ENCODE measurements at regions not wholly inside any gene's neighbourhood (a gene's known extent, or its start where the extent isn't known, plus 50 kb on each side); places are given as distances from the start of the nearest gene placed in this dataset.

DNA sequence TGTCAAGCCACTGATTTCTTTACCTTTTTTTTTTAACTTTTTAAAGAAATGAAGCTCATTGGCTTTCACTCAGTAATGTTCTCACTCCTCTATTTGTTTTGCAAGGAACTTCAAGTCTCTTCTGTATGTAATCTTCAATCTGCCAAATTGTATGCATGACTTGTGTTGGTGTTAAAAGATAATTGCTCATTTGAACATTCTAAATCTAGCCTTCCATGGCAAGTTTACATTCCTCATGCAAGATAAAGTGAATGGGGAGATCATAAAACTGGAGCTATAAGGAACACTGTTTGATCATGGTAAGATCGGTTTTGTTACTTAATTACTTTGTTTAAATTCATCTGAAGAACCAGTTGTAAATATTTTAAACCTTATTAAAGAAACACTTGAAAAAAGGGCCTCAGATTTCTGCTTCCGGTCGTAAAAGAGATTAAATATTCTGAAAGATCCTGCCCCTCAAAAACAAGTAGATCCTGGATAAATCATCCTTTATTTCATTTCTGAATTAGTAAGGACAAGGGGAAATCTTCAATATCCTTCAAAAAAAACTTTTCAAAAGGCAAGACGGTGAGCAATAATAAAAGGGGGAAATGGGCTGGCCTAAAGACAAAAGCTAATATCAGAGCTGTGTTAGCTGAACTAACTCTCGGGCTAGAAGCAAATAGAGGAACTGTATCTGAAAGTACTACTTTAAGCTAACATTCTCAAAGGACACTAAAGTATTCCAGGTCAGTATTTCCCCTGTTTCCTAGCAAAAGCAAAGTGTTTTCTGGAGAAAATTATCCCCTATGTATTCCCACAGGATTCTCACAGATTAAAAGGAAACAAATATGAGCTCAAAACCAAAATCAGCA, 107.0 kb upstream of the ATP11B start:
- H3K9me3 Mint-ChIP-seq: no peaks in the 10 kb centered on the region
- DNase-seq: no peak
- H3K36me3 Mint-ChIP-seq: no peaks in the 10 kb centered on the region
- H3K4me3 Mint-ChIP-seq: no peak overlapping the region
- peaks cover 10% of the 10 kb centered on the region for H3K4me1 Mint-ChIP-seq
- peaks cover 27% of the 10 kb centered on the region for H3K27me3 Mint-ChIP-seq
- no peak overlapping the region for H3K27ac Mint-ChIP-seq

DNA sequence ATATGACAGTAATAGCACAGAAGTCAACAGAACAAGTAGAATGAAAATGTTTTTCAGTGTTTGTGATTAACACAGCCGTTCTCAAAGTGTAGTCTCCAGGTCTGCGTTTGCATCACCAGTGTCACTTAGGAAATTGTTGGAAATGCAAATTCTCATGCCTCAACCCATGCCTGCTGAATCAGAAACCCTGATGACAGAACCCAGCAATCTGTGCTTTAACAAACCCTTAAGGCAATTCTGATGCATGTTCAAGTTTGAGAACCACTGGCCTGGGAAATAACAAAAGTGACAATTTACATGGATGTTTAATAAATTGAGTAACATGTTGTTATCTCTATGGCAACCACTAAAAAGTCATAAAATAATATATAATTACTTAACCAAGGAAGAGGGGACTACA, 103.1 kb upstream of the ATP11B start:
- Mint-ChIP-seq H3K27ac (no peak overlapping the region), H3K27me3 (peaks cover 24% of the 10 kb centered on the region), H3K4me1 (no peaks in the 10 kb centered on the region), H3K36me3 (no peaks in the 10 kb centered on the region), H3K4me3 (no peak overlapping the region), H3K9me3 (no peaks in the 10 kb centered on the region)
- DNase-seq: no peak

DNA sequence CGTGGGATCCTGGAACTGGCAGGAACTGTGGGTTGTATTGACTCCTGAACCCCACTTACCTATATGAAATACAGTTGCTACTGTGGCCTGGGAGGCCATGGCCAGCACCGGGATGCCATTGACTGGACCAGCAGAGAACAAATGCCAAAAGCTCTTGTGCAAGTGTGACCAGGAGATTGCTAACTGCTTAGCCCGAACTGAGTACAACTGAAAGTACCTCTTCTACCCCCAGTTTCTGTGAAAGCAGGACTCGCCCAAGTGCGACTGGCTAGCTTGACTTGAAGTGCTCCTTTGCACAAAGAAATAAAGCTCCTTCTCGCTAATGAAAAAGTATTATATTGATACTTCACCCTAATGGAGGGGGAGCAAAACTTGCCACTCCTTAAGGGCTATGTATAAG, 101.3 kb upstream of the ATP11B start:
- Mint-ChIP-seq H3K9me3 (no peaks in the 10 kb centered on the region), H3K4me3 (no peak overlapping the region), H3K4me1 (no peaks in the 10 kb centered on the region), H3K27ac (no peak overlapping the region), H3K27me3 (peaks cover 17% of the 10 kb centered on the region), H3K36me3 (no peaks in the 10 kb centered on the region)
- no peak for DNase-seq

DNA sequence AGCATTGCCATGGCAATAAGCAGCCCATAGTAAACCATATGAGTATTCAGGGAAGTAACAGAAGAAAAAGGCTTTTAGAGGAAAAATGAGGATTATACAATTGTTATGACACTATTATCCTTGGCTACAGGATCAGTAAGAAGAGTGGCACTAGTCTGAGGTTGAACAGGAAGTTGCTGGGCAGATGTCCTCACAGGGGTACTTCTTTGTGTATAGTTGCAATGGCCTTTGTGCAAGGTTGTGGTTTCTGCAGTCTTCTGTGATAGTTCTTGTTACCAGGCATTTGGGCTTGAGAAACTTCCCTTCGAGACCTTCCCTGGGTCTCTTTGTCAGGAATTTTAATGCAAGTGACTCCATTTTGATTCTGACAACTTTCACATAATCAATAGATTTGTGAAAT, 100.6 kb upstream of the ATP11B start:
- Mint-ChIP-seq H3K36me3 (no peaks in the 10 kb centered on the region), H3K27me3 (peaks cover 12% of the 10 kb centered on the region), H3K27ac (no peak overlapping the region), H3K4me1 (no peaks in the 10 kb centered on the region), H3K4me3 (no peak overlapping the region), H3K9me3 (no peaks in the 10 kb centered on the region)
- DNase-seq: no peak

DNA sequence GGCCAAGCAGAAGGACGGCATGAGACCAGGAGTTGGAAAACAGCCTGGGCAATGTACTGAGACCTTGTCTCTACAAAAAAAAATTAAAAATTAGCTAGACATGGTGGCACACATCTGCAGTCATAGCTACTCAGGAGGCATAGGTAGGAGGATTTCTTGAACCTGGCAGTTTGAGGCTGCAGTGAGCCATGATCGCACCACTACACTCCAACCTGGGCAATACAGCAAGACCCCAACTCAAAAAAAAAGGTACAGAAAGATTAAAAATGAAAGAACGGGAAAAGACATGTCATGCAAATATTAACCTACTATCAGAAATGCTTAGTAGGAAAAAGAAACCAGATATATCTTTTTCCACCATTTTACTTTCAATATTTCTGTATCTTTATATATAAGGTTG, 99.6 kb upstream of the ATP11B start:
- Mint-ChIP-seq H3K27ac (no peak overlapping the region), H3K9me3 (no peaks in the 10 kb centered on the region), H3K4me1 (no peaks in the 10 kb centered on the region), H3K27me3 (peaks cover 7% of the 10 kb centered on the region), H3K4me3 (no peak overlapping the region), H3K36me3 (no peaks in the 10 kb centered on the region)
- DNase-seq: no peak

DNA sequence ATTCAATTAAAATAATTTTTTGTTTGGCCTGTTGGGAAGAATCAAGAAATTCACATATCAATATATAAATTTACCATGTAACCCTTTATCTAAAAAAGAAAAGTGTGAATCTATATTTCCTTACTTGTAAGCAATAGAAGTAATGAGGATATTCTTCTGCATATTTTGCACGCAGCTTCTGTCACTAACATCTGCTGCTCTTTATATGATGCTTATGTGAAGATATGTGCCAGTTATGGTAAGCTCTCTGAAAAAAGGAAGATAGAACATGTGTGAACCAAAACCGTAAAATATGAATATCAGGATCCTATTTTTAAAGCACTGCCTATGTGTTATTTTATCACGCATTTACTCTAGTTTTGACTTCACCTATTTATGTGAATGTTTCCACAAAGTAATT, 96.4 kb upstream of the ATP11B start:
- no peaks in the 10 kb centered on the region for H3K4me1 Mint-ChIP-seq
- H3K9me3 Mint-ChIP-seq: no peaks in the 10 kb centered on the region
- H3K36me3 Mint-ChIP-seq: no peaks in the 10 kb centered on the region
- peaks cover 5% of the 10 kb centered on the region for H3K27me3 Mint-ChIP-seq
- no peak overlapping the region for H3K27ac Mint-ChIP-seq
- DNase-seq: no peak
- H3K4me3 Mint-ChIP-seq: no peak overlapping the region

DNA sequence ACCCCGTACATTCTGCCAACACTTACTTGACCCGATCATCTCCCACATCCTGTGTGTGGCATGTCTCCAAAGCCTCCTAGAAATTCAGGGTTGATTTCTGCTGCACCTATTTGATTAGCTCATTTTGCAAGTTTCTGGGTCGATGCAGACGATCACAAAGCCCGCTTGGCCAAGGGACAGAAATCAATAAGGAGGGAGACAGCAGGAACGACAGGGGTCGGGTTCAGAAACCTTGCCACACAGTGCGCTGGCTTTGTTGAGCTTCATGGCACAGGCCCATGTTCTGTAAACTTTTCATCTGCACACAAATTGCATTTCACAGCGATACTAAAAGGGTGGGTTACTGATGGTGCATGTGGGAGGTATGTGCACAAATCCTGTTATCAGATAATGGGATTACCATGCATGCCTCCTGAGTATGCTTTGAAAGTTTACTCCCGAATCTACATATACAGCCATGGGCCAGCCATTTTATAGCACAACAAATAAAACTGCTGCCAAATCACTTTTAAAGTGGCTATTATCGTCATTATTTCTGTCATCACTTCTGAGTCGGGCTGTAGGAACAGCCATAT, 95.9 kb upstream of the ATP11B start:
- Mint-ChIP-seq H3K4me1 (no peaks in the 10 kb centered on the region), H3K27me3 (peaks cover 5% of the 10 kb centered on the region), H3K9me3 (no peaks in the 10 kb centered on the region), H3K4me3 (no peak overlapping the region), H3K36me3 (no peaks in the 10 kb centered on the region), H3K27ac (no peak overlapping the region)
- DNase-seq: no peak

DNA sequence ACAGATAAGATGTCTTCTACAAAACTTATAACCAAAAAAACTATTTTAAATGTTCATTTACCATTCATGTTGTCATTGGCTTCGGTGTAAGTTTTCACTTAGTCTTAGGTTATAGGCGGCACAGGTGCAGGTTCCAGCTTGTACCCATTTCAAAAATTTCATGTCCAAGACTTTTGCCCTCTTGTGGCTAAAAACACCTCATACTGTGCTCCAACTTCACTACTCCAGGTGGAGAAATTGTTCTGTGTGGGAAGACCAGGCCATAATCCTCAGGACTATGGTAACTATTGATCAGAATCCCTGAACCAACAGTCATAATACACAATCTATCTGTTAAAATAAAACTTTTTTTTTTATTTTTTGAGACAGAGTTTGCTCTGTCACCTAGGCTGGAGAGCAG, 95.2 kb upstream of the ATP11B start:
- Mint-ChIP-seq H3K4me1 (no peaks in the 10 kb centered on the region), H3K4me3 (no peak overlapping the region), H3K9me3 (no peaks in the 10 kb centered on the region), H3K27me3 (peaks cover 8% of the 10 kb centered on the region), H3K27ac (no peak overlapping the region), H3K36me3 (no peaks in the 10 kb centered on the region)
- DNase-seq: no peak

DNA sequence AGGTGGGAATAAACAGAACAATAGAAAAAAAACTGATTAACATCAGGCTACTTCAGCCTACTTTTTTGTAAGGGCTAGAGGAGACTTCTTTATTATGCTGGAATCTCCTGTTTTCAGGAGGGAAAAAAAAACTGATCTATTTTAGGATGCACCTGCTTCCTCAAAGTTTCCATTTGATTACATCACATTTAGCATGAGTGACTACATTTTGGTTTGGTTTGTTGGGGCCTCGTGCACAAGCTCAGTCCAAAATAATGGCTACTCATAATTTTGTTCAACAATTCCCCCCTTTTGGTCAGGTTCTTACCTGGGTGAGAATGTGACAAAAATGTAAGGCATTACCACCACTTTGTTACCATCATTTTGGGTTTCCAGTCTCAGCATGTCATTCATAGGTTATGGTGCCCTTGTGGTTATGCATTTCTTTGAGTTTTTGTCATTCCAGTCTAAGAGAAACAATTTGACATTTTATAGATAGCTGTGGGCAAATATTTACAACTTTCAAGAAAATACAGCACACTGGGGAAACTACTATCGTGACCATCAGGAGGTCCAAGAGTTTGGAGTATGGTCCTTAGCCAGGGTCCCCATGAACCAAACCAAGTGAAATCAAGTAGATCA, 93.6 kb upstream of the ATP11B start:
- no peak overlapping the region for H3K27ac Mint-ChIP-seq
- no peaks in the 10 kb centered on the region for H3K36me3 Mint-ChIP-seq
- H3K4me3 Mint-ChIP-seq: no peak overlapping the region
- no peaks in the 10 kb centered on the region for H3K4me1 Mint-ChIP-seq
- H3K9me3 Mint-ChIP-seq: no peaks in the 10 kb centered on the region
- peaks cover 13% of the 10 kb centered on the region for H3K27me3 Mint-ChIP-seq
- no peak for DNase-seq

DNA sequence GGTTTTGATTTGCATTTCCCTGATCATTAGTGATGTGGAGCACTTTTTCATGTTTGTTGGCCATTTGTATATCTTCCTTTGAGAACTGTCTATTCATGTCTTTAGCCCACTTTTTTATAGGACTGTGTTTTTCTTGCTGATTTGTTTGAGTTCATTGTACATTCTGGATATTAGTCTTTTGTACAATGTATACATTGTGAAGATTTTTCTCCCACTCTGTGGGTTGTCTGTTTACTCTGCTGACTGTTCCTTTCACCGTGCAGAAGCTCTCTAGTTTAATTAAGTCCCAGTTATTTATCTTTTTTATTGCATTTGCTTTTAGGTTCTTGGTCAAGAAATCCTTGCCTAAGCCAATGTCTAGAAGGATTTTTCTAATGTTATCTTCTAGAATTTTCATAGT, 91.1 kb upstream of the ATP11B start:
- Mint-ChIP-seq H3K4me1 (no peaks in the 10 kb centered on the region), H3K9me3 (no peaks in the 10 kb centered on the region), H3K27me3 (peaks cover 9% of the 10 kb centered on the region), H3K4me3 (no peak overlapping the region), H3K27ac (no peak overlapping the region), H3K36me3 (no peaks in the 10 kb centered on the region)
- DNase-seq: no peak

DNA sequence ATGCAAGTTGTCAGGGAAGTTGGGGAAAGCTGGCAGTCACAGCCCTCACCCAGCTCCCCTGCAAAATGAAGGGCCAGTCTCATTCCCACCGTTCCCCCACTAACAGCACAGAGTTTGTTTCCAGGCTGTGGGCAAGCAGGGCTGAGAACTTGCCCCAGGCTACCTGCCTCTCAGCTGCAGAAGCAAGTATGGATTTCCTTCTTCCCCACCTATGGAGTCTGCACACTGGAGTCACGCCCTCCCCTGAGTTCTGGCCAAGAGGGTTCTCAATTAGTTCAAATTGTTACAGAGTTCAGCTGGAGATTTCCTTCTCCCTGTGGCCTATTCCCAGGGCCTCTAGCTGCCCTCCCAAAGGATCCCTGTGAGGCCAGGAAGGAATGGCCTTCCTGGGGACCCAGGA, 90.1 kb upstream of the ATP11B start:
- H3K27me3 Mint-ChIP-seq: peaks cover 9% of the 10 kb centered on the region
- no peaks in the 10 kb centered on the region for H3K9me3 Mint-ChIP-seq
- no peaks in the 10 kb centered on the region for H3K4me1 Mint-ChIP-seq
- H3K4me3 Mint-ChIP-seq: no peak overlapping the region
- H3K27ac Mint-ChIP-seq: no peak overlapping the region
- DNase-seq: no peak
- no peaks in the 10 kb centered on the region for H3K36me3 Mint-ChIP-seq

DNA sequence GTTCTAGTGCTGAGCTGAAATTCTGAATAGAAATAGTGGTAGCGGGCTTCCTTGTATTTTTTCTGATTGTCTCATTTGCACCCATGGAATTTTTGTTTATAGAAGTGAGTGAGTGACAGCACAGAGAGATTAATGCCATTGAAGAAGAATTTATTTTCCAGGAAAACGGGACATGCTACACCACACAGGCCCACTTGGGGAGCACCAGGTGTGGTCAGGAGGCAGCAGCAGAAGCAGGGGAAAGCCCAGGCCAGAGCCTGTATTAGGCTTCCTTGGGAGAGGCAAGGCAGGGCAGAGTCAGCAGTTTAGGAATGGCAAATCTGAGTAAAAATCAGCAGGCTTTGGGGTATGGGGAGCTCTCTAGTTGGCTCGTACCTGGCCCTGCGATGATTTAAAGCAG, 88.4 kb upstream of the ATP11B start:
- Mint-ChIP-seq H3K9me3 (no peaks in the 10 kb centered on the region), H3K27me3 (peaks cover 9% of the 10 kb centered on the region), H3K36me3 (no peaks in the 10 kb centered on the region), H3K27ac (no peak overlapping the region), H3K4me1 (no peaks in the 10 kb centered on the region), H3K4me3 (no peak overlapping the region)
- DNase-seq: no peak

DNA sequence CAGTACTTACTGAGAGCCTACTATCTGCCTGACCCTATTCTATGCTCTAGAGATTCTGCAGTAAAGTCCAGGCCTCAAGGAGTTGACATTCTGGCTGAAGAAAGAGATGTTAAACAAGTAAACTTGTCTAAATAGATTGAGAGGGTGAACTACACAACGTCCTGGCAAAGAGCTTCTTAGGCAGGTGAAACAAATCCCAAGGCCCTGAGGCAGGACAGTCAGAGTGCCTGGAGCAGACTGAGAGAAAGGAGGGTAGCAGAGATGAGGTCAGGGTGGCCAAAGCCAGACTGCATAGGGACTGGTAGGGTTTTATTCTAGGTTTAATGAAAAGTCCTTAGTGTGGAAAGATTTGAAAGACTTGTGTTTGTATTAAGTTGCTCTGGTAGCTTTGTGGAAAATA, 84.5 kb upstream of the ATP11B start:
- no peak overlapping the region for H3K27ac Mint-ChIP-seq
- H3K4me1 Mint-ChIP-seq: peaks cover 2% of the 10 kb centered on the region
- no peak overlapping the region for H3K4me3 Mint-ChIP-seq
- no peaks in the 10 kb centered on the region for H3K36me3 Mint-ChIP-seq
- DNase-seq: no peak
- H3K27me3 Mint-ChIP-seq: peaks cover under 1% of the 10 kb centered on the region
- H3K9me3 Mint-ChIP-seq: no peaks in the 10 kb centered on the region

DNA sequence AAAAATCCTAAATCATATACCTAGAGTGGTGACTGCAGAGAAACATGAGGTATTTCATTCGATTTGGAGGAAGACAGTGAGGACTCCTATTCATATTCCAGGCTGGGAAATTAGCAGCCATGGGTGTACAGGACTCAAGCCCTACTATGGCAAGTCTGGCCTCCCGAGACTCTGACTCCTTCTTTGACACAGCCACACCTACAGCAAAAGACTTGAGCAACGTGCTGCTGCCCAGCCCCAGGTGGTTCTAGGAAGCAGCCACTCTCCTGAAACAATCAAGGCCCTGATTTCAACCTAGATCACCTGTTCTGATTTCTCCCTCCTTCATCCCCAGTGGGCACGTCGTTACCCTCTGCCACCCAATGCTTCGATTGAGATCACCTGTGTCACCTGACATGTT, 84.0 kb upstream of the ATP11B start:
- Mint-ChIP-seq H3K4me3 (no peak overlapping the region), H3K4me1 (peaks cover 2% of the 10 kb centered on the region), H3K36me3 (no peaks in the 10 kb centered on the region), H3K27ac (no peak overlapping the region), H3K27me3 (no peaks in the 10 kb centered on the region), H3K9me3 (no peaks in the 10 kb centered on the region)
- DNase-seq: no peak

DNA sequence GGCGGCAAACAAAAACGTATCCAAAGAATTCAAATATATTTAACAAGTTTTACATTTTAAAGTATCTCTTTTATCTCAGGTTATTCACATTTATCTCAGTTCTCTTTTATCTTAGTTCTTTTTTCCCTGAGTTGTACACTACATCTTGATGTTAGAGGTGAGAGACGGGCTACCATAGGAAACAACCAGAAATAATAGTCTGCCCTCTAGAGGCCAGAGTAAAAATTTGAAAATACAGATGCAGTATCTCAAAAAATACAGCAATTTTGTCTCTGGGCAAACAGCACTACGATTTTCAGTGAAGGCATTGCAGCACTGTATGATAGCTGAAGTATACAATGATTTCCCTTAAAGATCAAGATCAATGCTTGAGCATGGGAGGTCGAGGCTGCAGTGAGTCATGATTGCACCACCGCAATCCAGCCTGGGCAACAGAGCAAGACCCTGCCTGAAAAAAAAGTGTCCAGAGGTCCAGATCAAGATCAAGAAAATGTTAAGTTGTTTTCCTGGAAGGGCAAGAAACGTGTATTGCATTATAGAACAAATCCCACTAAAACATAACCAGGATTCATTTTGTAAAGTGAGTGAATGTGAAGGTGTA, 82.6 kb upstream of the ATP11B start:
- H3K4me3 Mint-ChIP-seq: no peak overlapping the region
- peaks cover 2% of the 10 kb centered on the region for H3K4me1 Mint-ChIP-seq
- no peaks in the 10 kb centered on the region for H3K36me3 Mint-ChIP-seq
- H3K27me3 Mint-ChIP-seq: no peaks in the 10 kb centered on the region
- H3K9me3 Mint-ChIP-seq: no peaks in the 10 kb centered on the region
- H3K27ac Mint-ChIP-seq: no peak overlapping the region
- no peak for DNase-seq

All from activated naive CD8-positive, alpha-beta T cell treated with anti-CD3 and anti-CD28 coated beads for 36 hours (primary cell).